HEK293 (cell line): ENCODE measurements at regions not wholly inside any gene's neighbourhood (a gene's known extent, or its start where the extent isn't known, plus 50 kb on each side); places are given as distances from the start of the nearest gene placed in this dataset.

Source experiments
- CTCF ChIA-PET: fragments of 350-600 bp; formaldehyde crosslinking; extraction: SDS; loops from one replicate; lab custom pipeline; 2021; ENCODE audit warnings: antibody characterized with exemption; lab: Yijun Ruan, JAX
- POLR2A ChIA-PET: fragments of 300-600 bp; formaldehyde crosslinking; extraction: SDS; loops from one replicate; lab custom pipeline; 2020; ENCODE audit warnings: antibody characterized with exemption, inconsistent platforms; lab: Yijun Ruan, JAX
- H3K27ac ChIP-seq: fragments of 200-500 bp; sonication (Bioruptor generic); 2 replicates; pipeline ENCODE4 v1.5.1; 2014; ENCODE audit warnings: low read depth, low read length, control low read depth, inconsistent platforms; ENCODE audit errors: extremely low read depth
- H3K36me3 ChIP-seq, 2 experiments: fragments of 200-500 bp in 1 of 2; sonication (Bioruptor generic) in 1 of 2; 1 replicate in 1 of 2; 2 replicates in 1 of 2; pipeline ENCODE4 v1.5.1; 2014 to 2017; ENCODE audit warnings: inconsistent platforms in 2 of 2, low read length in 2 of 2; ENCODE audit not compliant: control insufficient read depth in 2 of 2, insufficient read depth in 1 of 2
- H3K4me1 ChIP-seq: fragments of 200-500 bp; sonication (Bioruptor generic); 2 replicates; pipeline ENCODE4 v1.5.1; 2014; ENCODE audit warnings: mild to moderate bottlenecking, low read length, inconsistent platforms; ENCODE audit not compliant: control insufficient read depth, insufficient read depth
- H3K4me3 ChIP-seq: 2 replicates; pipeline ENCODE4 v1.5.1; 2011; ENCODE audit warnings: low read depth, mild to moderate bottlenecking, control low read depth, low read length, moderate library complexity
- H3K9me3 ChIP-seq: fragments of 200-500 bp; sonication (Bioruptor generic); 2 replicates; pipeline ENCODE4 v1.5.1; 2014; ENCODE audit warnings: low read depth, low read length, inconsistent platforms; ENCODE audit not compliant: control insufficient read depth, insufficient read depth
- GFI1B ChIP-seq: fragments of 450-650 bp; formaldehyde crosslinking; IDR thresholded peaks from 2 replicates; pipeline ENCODE4 v1.5.1; 2016; ENCODE audit warnings: missing biosample characterization, missing genetic modification characterization
- GLI2 ChIP-seq: fragments of 450-650 bp; formaldehyde crosslinking; IDR thresholded peaks from 2 replicates; pipeline ENCODE4; 2017; ENCODE audit warnings: missing biosample characterization, missing genetic modification characterization, low read depth, borderline replicate concordance
- HOXC10 ChIP-seq: sonication (generic); formaldehyde crosslinking; IDR thresholded peaks from 2 replicates; pipeline ENCODE4 v1.8.1; 2023; ENCODE audit warnings: mild to moderate bottlenecking, missing genetic modification reagents
- MZF1 ChIP-seq: fragments of 450-650 bp; formaldehyde crosslinking; IDR thresholded peaks from 2 replicates; pipeline ENCODE4 v1.5.1; 2017; ENCODE audit warnings: missing biosample characterization, missing genetic modification characterization, borderline replicate concordance
- PRDM1 ChIP-seq: fragments of 450-650 bp; formaldehyde crosslinking; IDR thresholded peaks from 2 replicates; pipeline ENCODE4; 2016; ENCODE audit warnings: missing biosample characterization, missing genetic modification characterization
- PRDM4 ChIP-seq: fragments of 450-650 bp; formaldehyde crosslinking; IDR thresholded peaks from 2 replicates; pipeline ENCODE4 v1.5.1; 2017; ENCODE audit warnings: missing biosample characterization, missing genetic modification characterization
- SALL2 ChIP-seq: fragments of 450-650 bp; formaldehyde crosslinking; IDR thresholded peaks from 2 replicates; pipeline ENCODE4 v1.5.0; 2017; ENCODE audit warnings: missing biosample characterization, mild to moderate bottlenecking, missing genetic modification characterization, borderline replicate concordance
- ZBTB44 ChIP-seq: fragments of 450-650 bp; IDR thresholded peaks from 2 replicates; pipeline ENCODE4 v1.5.1; 2018; ENCODE audit warnings: missing biosample characterization, mild to moderate bottlenecking, missing genetic modification characterization
- ZBTB49 ChIP-seq: fragments of 450-650 bp; formaldehyde crosslinking; IDR thresholded peaks from 2 replicates; pipeline ENCODE4 v1.5.1; 2016; ENCODE audit warnings: missing biosample characterization, missing genetic modification characterization, low read depth
- ZFP37 ChIP-seq: fragments of 450-650 bp; formaldehyde crosslinking; IDR thresholded peaks from 2 replicates; pipeline ENCODE4 v1.5.1; 2016; ENCODE audit warnings: missing biosample characterization, missing genetic modification characterization
- ZFP41 ChIP-seq: fragments of 450-650 bp; formaldehyde crosslinking; IDR thresholded peaks from 2 replicates; pipeline ENCODE4 v1.5.1; 2016; ENCODE audit warnings: missing biosample characterization, missing genetic modification characterization, borderline replicate concordance
- ZNF138 ChIP-seq: fragments of 450-650 bp; formaldehyde crosslinking; IDR thresholded peaks from 2 replicates; pipeline ENCODE4 v1.5.1; 2016; ENCODE audit warnings: missing biosample characterization, missing genetic modification characterization, borderline replicate concordance
- ZNF157 ChIP-seq: fragments of 450-650 bp; formaldehyde crosslinking; IDR thresholded peaks from 2 replicates; pipeline ENCODE4 v1.5.1; 2016; ENCODE audit warnings: missing biosample characterization, missing genetic modification characterization
- ZNF280D ChIP-seq: fragments of 450-650 bp; formaldehyde crosslinking; IDR thresholded peaks from 2 replicates; pipeline ENCODE4 v1.5.1; 2016; ENCODE audit warnings: missing biosample characterization, missing genetic modification characterization
- ZNF311 ChIP-seq: fragments of 450-650 bp; formaldehyde crosslinking; IDR thresholded peaks from 2 replicates; pipeline ENCODE4 v1.5.1; 2017; ENCODE audit warnings: missing biosample characterization, missing genetic modification characterization, borderline replicate concordance
- ZNF335 ChIP-seq: fragments of 450-650 bp; formaldehyde crosslinking; conservative IDR thresholded peaks from 2 replicates; pipeline ENCODE4 v1.5.1; 2016; ENCODE audit warnings: missing biosample characterization, missing genetic modification characterization
- ZNF350 ChIP-seq: fragments of 450-650 bp; formaldehyde crosslinking; IDR thresholded peaks from 2 replicates; pipeline ENCODE4 v1.5.0; 2017; ENCODE audit warnings: missing biosample characterization, mild to moderate bottlenecking, missing genetic modification characterization
- ZNF37A ChIP-seq: fragments of 450-650 bp; IDR thresholded peaks from 2 replicates; pipeline ENCODE4 v1.5.1; 2018; ENCODE audit warnings: missing biosample characterization, missing genetic modification characterization
- ZNF548 ChIP-seq: fragments of 450-650 bp; formaldehyde crosslinking; IDR thresholded peaks from 2 replicates; pipeline ENCODE4 v1.5.1; 2016; ENCODE audit warnings: missing biosample characterization, missing genetic modification characterization
- ZNF580 ChIP-seq: fragments of 450-650 bp; formaldehyde crosslinking; IDR thresholded peaks from 2 replicates; pipeline ENCODE4 v1.5.1; 2016; ENCODE audit warnings: missing biosample characterization, missing genetic modification characterization
- ZNF623 ChIP-seq: fragments of 450-650 bp; formaldehyde crosslinking; IDR thresholded peaks from 2 replicates; pipeline ENCODE4 v1.5.1; 2016; ENCODE audit warnings: missing biosample characterization, missing genetic modification characterization
- ZNF654 ChIP-seq: fragments of 450-650 bp; formaldehyde crosslinking; IDR thresholded peaks from 2 replicates; pipeline ENCODE4 v1.5.1; 2016; ENCODE audit warnings: low read depth, missing biosample characterization, missing genetic modification characterization
- ZNF658 ChIP-seq: fragments of 450-650 bp; formaldehyde crosslinking; IDR thresholded peaks from 2 replicates; pipeline ENCODE4; 2016; ENCODE audit warnings: missing biosample characterization, missing genetic modification characterization
- ZSCAN4 ChIP-seq: fragments of 450-650 bp; formaldehyde crosslinking; IDR thresholded peaks from 2 replicates; pipeline ENCODE4 v1.5.1; 2017; ENCODE audit warnings: missing biosample characterization, missing genetic modification characterization

- TF ChIP-seq PRDM4 (tag by site-specific recombination) = no peak
- TF ChIP-seq ZNF548 (tag by site-specific recombination) = no peak
- TF ChIP-seq ZNF654 (tag by site-specific recombination) = no peak
- no peak for TF ChIP-seq ZFP41 (tag by site-specific recombination)
- no peak for TF ChIP-seq MZF1 (tag by site-specific recombination)
- TF ChIP-seq ZNF658 (tag by site-specific recombination) = no peak
- no peak for TF ChIP-seq ZNF350 (tag by site-specific recombination)
- TF ChIP-seq ZNF623 (tag by site-specific recombination) = no peak
- TF ChIP-seq ZNF37A (tag by site-specific recombination) = no peak
- TF ChIP-seq, all 188 proteins: peak for 0
These were observed 353.6 kb upstream of the FSIP2 start (continued) for GRCh38 chr2:185384822-185385560.

- POLR2A ChIA-PET = no interaction called here
- H3K4me3 ChIP-seq = no peak overlapping the region
- no peak overlapping the region for H3K27ac ChIP-seq
- no peaks in the 10 kb centered on the region for H3K4me1 ChIP-seq
- TF ChIP-seq GFI1B (tag by site-specific recombination) (no peak), ZNF157 (tag by site-specific recombination) (no peak), ZNF580 (tag by site-specific recombination) (no peak), ZNF311 (tag by site-specific recombination) (no peak), ZNF37A (tag by site-specific recombination) (no peak), ZNF623 (tag by site-specific recombination) (no peak), ZNF335 (no peak), ZBTB44 (no peak), PRDM1 (tag by site-specific recombination) (no peak), ZBTB49 (tag by site-specific recombination) (no peak), GLI2 (tag by site-specific recombination) (no peak), ZFP37 (tag by site-specific recombination) (no peak), ZSCAN4 (tag by site-specific recombination) (no peak), ZNF138 (tag by site-specific recombination) (no peak), ZNF280D (tag by site-specific recombination) (no peak), SALL2 (tag by site-specific recombination) (no peak), HOXC10 (CRISPR knock-in tag) (no peak)
- no peaks in the 10 kb centered on the region for H3K36me3 ChIP-seq
- H3K9me3 ChIP-seq = no peaks in the 10 kb centered on the region
- CTCF ChIA-PET = no interaction called here
These were observed 350.4 kb upstream of the FSIP2 start for GRCh38 chr2:185388226-185388625.
